ENCODE measurements at regions not wholly inside any gene's neighbourhood (a gene's known extent, or its start where the extent isn't known, plus 50 kb on each side); places are given as distances from the start of the nearest gene placed in this dataset.
A peak's percentile ranks its signal among the peaks of the same experiment; 100 is the strongest.

- no peaks in the 10 kb centered on the region for H3K36me3 ChIP-seq (replicated peaks)
- in situ Hi-C loops (cut with HindIII; ENCODE audit: low pct_ligation_motif_present, low sequenced_read_pairs): no loop called here
- DNase-seq: no peak
- no peak overlapping the region for H3K4me3 ChIP-seq (ENCODE audit: low read depth, low read length)
- TF ChIP-seq, protein P1, sequence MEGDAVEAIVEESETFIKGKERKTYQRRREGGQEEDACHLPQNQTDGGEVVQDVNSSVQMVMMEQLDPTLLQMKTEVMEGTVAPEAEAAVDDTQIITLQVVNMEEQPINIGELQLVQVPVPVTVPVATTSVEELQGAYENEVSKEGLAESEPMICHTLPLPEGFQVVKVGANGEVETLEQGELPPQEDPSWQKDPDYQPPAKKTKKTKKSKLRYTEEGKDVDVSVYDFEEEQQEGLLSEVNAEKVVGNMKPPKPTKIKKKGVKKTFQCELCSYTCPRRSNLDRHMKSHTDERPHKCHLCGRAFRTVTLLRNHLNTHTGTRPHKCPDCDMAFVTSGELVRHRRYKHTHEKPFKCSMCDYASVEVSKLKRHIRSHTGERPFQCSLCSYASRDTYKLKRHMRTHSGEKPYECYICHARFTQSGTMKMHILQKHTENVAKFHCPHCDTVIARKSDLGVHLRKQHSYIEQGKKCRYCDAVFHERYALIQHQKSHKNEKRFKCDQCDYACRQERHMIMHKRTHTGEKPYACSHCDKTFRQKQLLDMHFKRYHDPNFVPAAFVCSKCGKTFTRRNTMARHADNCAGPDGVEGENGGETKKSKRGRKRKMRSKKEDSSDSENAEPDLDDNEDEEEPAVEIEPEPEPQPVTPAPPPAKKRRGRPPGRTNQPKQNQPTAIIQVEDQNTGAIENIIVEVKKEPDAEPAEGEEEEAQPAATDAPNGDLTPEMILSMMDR (IDR thresholded peaks at IDR 0.05; ENCODE audit: low read depth, low read length, missing control alignments): no peak
- H3K27ac ChIP-seq: no peak overlapping the region
- H3K27me3 ChIP-seq (replicated peaks): no peaks in the 10 kb centered on the region
Observed at GRCh38 chr3:145737952-145738351, 423.0 kb downstream of the PLOD2 start.

DNA sequence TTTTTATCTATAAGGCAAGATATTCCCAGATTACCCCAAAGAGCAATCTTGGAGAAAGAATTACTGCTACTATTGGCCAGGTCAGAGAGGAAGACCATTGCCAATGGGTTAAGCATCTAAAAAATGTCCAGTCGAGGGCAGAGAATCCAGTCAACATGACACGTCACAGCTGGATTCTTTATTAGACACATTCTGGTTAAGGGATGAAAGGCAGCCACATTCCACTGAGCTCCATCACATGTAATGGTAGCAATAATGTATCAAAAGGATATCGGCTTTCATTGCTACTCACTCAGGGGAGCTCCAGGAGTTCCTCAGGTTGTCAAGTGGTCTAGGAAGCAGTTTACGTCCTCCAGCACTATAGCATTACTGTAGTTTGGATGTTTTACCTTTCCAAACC is 421.1 kb downstream of the PLOD2 start:
- TF ChIP-seq, protein P1 (IDR thresholded peaks at IDR 0.05; ENCODE audit: low read depth, low read length, missing control alignments): no peak
- peak; percentile 79 for DNase-seq
- Histone ChIP-seq H3K4me3 (ENCODE audit: low read depth, low read length) (no peak overlapping the region), H3K27me3 (replicated peaks) (no peaks in the 10 kb centered on the region), H3K36me3 (replicated peaks) (no peaks in the 10 kb centered on the region), H3K27ac (no peak overlapping the region)
- in situ Hi-C loops (cut with HindIII; ENCODE audit: low pct_ligation_motif_present, low sequenced_read_pairs): no loop called here

- Histone ChIP-seq H3K27ac (no peak overlapping the region), H3K36me3 (replicated peaks) (no peaks in the 10 kb centered on the region), H3K27me3 (replicated peaks) (no peaks in the 10 kb centered on the region), H3K4me3 (ENCODE audit: low read depth, low read length) (no peak overlapping the region)
- TF ChIP-seq, protein P1 (IDR thresholded peaks at IDR 0.05; ENCODE audit: low read depth, low read length, missing control alignments): no peak
- in situ Hi-C loops (cut with HindIII; ENCODE audit: low pct_ligation_motif_present, low sequenced_read_pairs): no loop called here
- no peak for DNase-seq
Observed at GRCh38 chr3:145750657-145751056, 410.3 kb downstream of the PLOD2 start.

GRCh38 chr3:145752576-145752975 is 408.4 kb downstream of the PLOD2 start:
- no peaks in the 10 kb centered on the region for H3K27me3 ChIP-seq (replicated peaks)
- no peak overlapping the region for H3K4me3 ChIP-seq (ENCODE audit: low read depth, low read length)
- in situ Hi-C loops (cut with HindIII; ENCODE audit: low pct_ligation_motif_present, low sequenced_read_pairs): no loop called here
- no peak for DNase-seq
- no peak overlapping the region for H3K27ac ChIP-seq
- H3K36me3 ChIP-seq (replicated peaks): no peaks in the 10 kb centered on the region
- TF ChIP-seq, protein P1 (IDR thresholded peaks at IDR 0.05; ENCODE audit: low read depth, low read length, missing control alignments): no peak

DNA sequence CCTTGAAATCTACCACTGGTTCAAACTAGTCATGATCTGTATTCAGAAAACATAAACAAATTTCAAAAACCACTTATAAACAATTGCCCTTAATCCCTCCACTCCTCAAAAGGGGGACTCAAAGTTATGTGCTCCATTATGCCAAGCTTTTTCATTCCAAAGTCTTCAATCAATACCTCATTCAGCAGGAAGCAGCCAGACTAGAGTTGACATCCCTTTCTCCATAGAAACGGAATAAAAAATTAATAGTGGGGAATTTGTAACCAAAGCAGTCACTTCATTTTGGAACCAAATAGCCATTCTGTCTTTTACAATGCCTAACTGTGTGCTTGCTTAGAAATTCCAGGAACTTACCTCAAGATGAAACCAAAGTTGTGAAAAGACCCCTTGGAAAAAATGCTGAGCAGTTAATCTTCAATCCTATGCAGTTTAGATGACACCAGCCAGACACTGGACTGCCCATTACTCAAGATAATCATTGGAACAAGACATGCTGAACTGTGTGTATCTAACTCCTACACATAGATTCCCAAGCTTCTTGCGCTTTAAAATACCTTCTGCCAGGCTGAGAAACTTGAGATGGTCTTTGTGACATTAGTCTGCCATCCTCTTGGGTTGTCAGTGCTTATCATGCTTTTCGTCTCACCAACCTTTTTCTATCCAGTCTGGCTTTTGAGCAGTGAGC is 406.2 kb downstream of the PLOD2 start:
- in situ Hi-C loops (cut with HindIII; ENCODE audit: low pct_ligation_motif_present, low sequenced_read_pairs): no loop called here
- TF ChIP-seq, protein P1 (IDR thresholded peaks at IDR 0.05; ENCODE audit: low read depth, low read length, missing control alignments): no peak
- no peaks in the 10 kb centered on the region for H3K27me3 ChIP-seq (replicated peaks)

GRCh38 chr3:145760036-145760435 is 400.9 kb downstream of the PLOD2 start:
- Histone ChIP-seq H3K4me3 (ENCODE audit: low read depth, low read length) (no peak overlapping the region), H3K27ac (no peak overlapping the region), H3K36me3 (replicated peaks) (no peaks in the 10 kb centered on the region), H3K27me3 (replicated peaks) (no peaks in the 10 kb centered on the region)
- in situ Hi-C loops (cut with HindIII; ENCODE audit: low pct_ligation_motif_present, low sequenced_read_pairs): no loop called here
- TF ChIP-seq, protein P1 (IDR thresholded peaks at IDR 0.05; ENCODE audit: low read depth, low read length, missing control alignments): no peak
- no peak for DNase-seq

More for the DNA sequence above, 406.2 kb downstream of the PLOD2 start:
- H3K27ac ChIP-seq: no peak overlapping the region
- no peak for DNase-seq
- no peaks in the 10 kb centered on the region for H3K36me3 ChIP-seq (replicated peaks)
- no peak overlapping the region for H3K4me3 ChIP-seq (ENCODE audit: low read depth, low read length)
